B cell (primary cell): ENCODE measurements at regions not wholly inside any gene's neighbourhood (a gene's known extent, or its start where the extent isn't known, plus 50 kb on each side); places are given as distances from the start of the nearest gene placed in this dataset.

Experiments
- ATAC-seq: fragments of 200-7000 bp; cut with Tn5 transposase; one replicate; pipeline ENCODE4 v1.10.0; 2021; ENCODE audit warnings: low read depth, mild to moderate bottlenecking, moderate number of reproducible peaks, moderate library complexity
- CTCF ChIA-PET: fragments of 350-600 bp; sonication (Branson Sonifier 250); formaldehyde crosslinking; loops from one replicate; lab custom pipeline; 2021; ENCODE audit warnings: antibody characterized with exemption, inconsistent platforms; lab: Charles Lee
- POLR2A ChIA-PET: fragments of 350-600 bp; sonication (Branson Sonifier 250); formaldehyde crosslinking; loops from one replicate; lab custom pipeline; 2021; ENCODE audit warnings: antibody characterized with exemption; lab: Charles Lee
- DNase-seq: peaks from one replicate; pipeline ENCODE4 v3.0.0; 2013
- H2AFZ ChIP-seq: 2 replicates; pipeline ENCODE4 v1.6.1; 2012; ENCODE audit warnings: mild to moderate bottlenecking, low read depth, low read length; ENCODE audit not compliant: insufficient read depth, poor library complexity, severe bottlenecking
- H3K27ac ChIP-seq, 2 donors: 1 replicate in 1 of 2; 2 replicates in 1 of 2; pipeline ENCODE4 v1.5.1; 2012 to 2013; ENCODE audit warnings: low read length in 2 of 2, mild to moderate bottlenecking in 2 of 2, moderate library complexity in 1 of 2
- H3K27me3 ChIP-seq, 4 experiments: fragments of 200-600 bp in 1 of 4; sonication (generic) in 1 of 4; replicated peaks in 1 of 4; 1 replicate in 2 of 4; 2 replicates in 2 of 4; pipeline versions ENCODE4 v1.6.1 to v1.7.0; 2013 to 2016; ENCODE audit warnings: low read length in 3 of 4, mild to moderate bottlenecking in 2 of 4, mixed read lengths in 1 of 4, moderate library complexity in 1 of 4; ENCODE audit not compliant: insufficient read depth in 4 of 4, control insufficient read depth in 3 of 4; ENCODE audit errors: control extremely low read depth in 1 of 4
- H3K36me3 ChIP-seq, 2 experiments: replicated peaks in 1 of 2; 1 replicate in 1 of 2; 2 replicates in 1 of 2; pipeline versions ENCODE4 v1.6.1 to v1.7.1; 2013; ENCODE audit warnings: low read length in 1 of 2; ENCODE audit not compliant: insufficient read depth in 2 of 2, control insufficient read depth in 1 of 2; ENCODE audit errors: control extremely low read depth in 1 of 2, extremely low read depth in 1 of 2
- H3K4me1 ChIP-seq, 2 donors: fragments of 200-600 bp in 1 of 2; sonication (generic) in 1 of 2; 1 replicate in 1 of 2; 2 replicates in 1 of 2; pipeline versions ENCODE4 v1.5.1 to v1.6.1; 2013 to 2017; ENCODE audit warnings: low read length in 2 of 2; ENCODE audit not compliant: control insufficient read depth in 2 of 2, insufficient read depth in 2 of 2
- H3K4me2 ChIP-seq: replicated peaks from 2 replicates; pipeline ENCODE3; 2012; ENCODE audit warnings: mild to moderate bottlenecking, low read depth, low read length; ENCODE audit not compliant: poor library complexity, severe bottlenecking
- H3K4me3 ChIP-seq, 5 experiments: fragments of 200-600 bp in 1 of 5; sonication (generic) in 1 of 5; 1 replicate in 3 of 5; 2 replicates in 2 of 5; pipeline versions ENCODE4 v1.5.1 to v1.7.0; 2011 to 2016; ENCODE audit warnings: low read length in 4 of 5, mild to moderate bottlenecking in 4 of 5, low read depth in 2 of 5, control low read depth in 1 of 5, moderate library complexity in 1 of 5; ENCODE audit not compliant: insufficient read depth in 1 of 5; ENCODE audit errors: control extremely low read depth in 1 of 5, extremely low read depth in 1 of 5
- H3K79me2 ChIP-seq: fragments of 200-600 bp; sonication (generic); one replicate; pipeline ENCODE4 v1.6.0; 2016; ENCODE audit warnings: low read length; ENCODE audit not compliant: control insufficient read depth, insufficient read depth
- H3K9ac ChIP-seq: fragments of 200-600 bp; sonication (generic); 2 replicates; pipeline ENCODE4 v1.6.1; 2017; ENCODE audit warnings: mild to moderate bottlenecking, low read length, moderate library complexity
- H3K9me3 ChIP-seq, 3 donors: one replicate each; pipeline versions ENCODE4 v1.6.1 to v1.7.1; 2013; ENCODE audit warnings: low read length in 2 of 3; ENCODE audit not compliant: control insufficient read depth in 2 of 3, insufficient read depth in 1 of 3; ENCODE audit errors: control extremely low read depth in 1 of 3
- H4K20me1 ChIP-seq: 2 replicates; pipeline ENCODE4 v1.6.0; 2012; ENCODE audit warnings: mild to moderate bottlenecking, low read length; ENCODE audit not compliant: insufficient read depth, control insufficient read depth, poor library complexity, severe bottlenecking
- H3K27ac Mint-ChIP-seq: one replicate; pipeline ENCODE4 v1.8.0; 2021; ENCODE audit warnings: mixed read lengths
- H3K27me3 Mint-ChIP-seq: one replicate; pipeline ENCODE4 v1.8.0; 2021; ENCODE audit warnings: mixed read lengths
- H3K4me1 Mint-ChIP-seq: one replicate; pipeline ENCODE4 v1.8.0; 2021; ENCODE audit warnings: mixed read lengths
- H3K4me3 Mint-ChIP-seq: one replicate; pipeline ENCODE4 v1.8.0; 2021; ENCODE audit warnings: mixed read lengths
- H3K9me3 Mint-ChIP-seq: one replicate; pipeline ENCODE4 v1.8.0; 2022; ENCODE audit warnings: mixed read lengths; ENCODE audit not compliant: insufficient read depth
- CTCF ChIP-seq: fragments of 200-600 bp; IDR thresholded peaks from one replicate; pipeline ENCODE4 v1.8.0; 2022; ENCODE audit warnings: antibody characterized with exemption, mild to moderate bottlenecking
- EZH2 ChIP-seq: IDR thresholded peaks from 2 replicates; pipeline ENCODE4 v1.6.1; 2012; ENCODE audit warnings: borderline replicate concordance, low read depth, mild to moderate bottlenecking, moderate library complexity, low read length; ENCODE audit not compliant: insufficient read depth, poor library complexity, severe bottlenecking
- WGBS: methylation state at CpG from one replicate; pipeline ENCODE4 v1.1.5; 2013; ENCODE audit warnings: missing lambda C conversion rate; ENCODE audit not compliant: insufficient coverage; 5-methylcytosine and 5-hydroxymethylcytosine counted together
- intact Hi-C: fragments of 100-400 bp; cut with micrococcal nuclease; formaldehyde crosslinking; loops from one replicate; pipeline ENCODE4 v1.10.0; 2022

- WGBS, result 60% methylated on average over 1 of the region's 3 CpGs
- Histone ChIP-seq H3K27ac (no peak overlapping the region), H3K36me3 (no peaks in the 10 kb centered on the region), H3K27me3 (no peaks in the 10 kb centered on the region), H3K4me2 (no peak overlapping the region), H3K79me2 (no peaks in the 10 kb centered on the region), H4K20me1 (no peaks in the 10 kb centered on the region), H3K4me1 (no peaks in the 10 kb centered on the region), H3K9me3 (no peaks in the 10 kb centered on the region), H3K4me3 (no peak overlapping the region), H2AFZ (no peak overlapping the region), H3K9ac (no peak overlapping the region)
- ATAC-seq, result no peak
- no peak for DNase-seq
- no peak for TF ChIP-seq EZH2
- no peak for TF ChIP-seq CTCF
- peaks cover 3% of the 10 kb centered on the region for H3K27me3 Mint-ChIP-seq
- H3K4me3 Mint-ChIP-seq, result no peak overlapping the region
- intact Hi-C loops, result no loop called here
- ChIA-PET CTCF (interaction anchor here (0.9 kb wide), 1 partner anchor 8 kb away, joined by 3 read pairs; no protein-coding TSS in a partner anchor), POLR2A (no interaction called here)
- no peaks in the 10 kb centered on the region for H3K4me1 Mint-ChIP-seq
- no peak overlapping the region for H3K27ac Mint-ChIP-seq
- H3K9me3 Mint-ChIP-seq, result no peaks in the 10 kb centered on the region
Observed at GRCh38 chr1:193806079-193807048, 620.0 kb upstream of the B3GALT2 start.

GRCh38 chr1:193799948-193800690 is 613.7 kb upstream of the B3GALT2 start:
- ChIA-PET POLR2A (no interaction called here), CTCF (interaction anchor here (0.6 kb wide), 1 partner anchor 882 kb away, joined by 3 read pairs; no protein-coding TSS in a partner anchor)
- no peak for DNase-seq
- no peak overlapping the region for H3K4me2 ChIP-seq
- no peak overlapping the region for H3K9ac ChIP-seq
- H3K36me3 ChIP-seq, result no peaks in the 10 kb centered on the region
- H3K4me3 Mint-ChIP-seq, result no peak overlapping the region
- H3K27ac ChIP-seq, result no peak overlapping the region
- TF ChIP-seq CTCF, result no peak
- no peak for TF ChIP-seq EZH2
- no peak overlapping the region for H3K4me3 ChIP-seq
- no peaks in the 10 kb centered on the region for H3K4me1 Mint-ChIP-seq
- H3K4me1 ChIP-seq, result no peaks in the 10 kb centered on the region
- no peaks in the 10 kb centered on the region for H3K79me2 ChIP-seq
- no peaks in the 10 kb centered on the region for H3K9me3 Mint-ChIP-seq
- H3K27me3 ChIP-seq, result no peaks in the 10 kb centered on the region
- intact Hi-C loops, result no loop called here
- no peak for ATAC-seq
- peaks cover 3% of the 10 kb centered on the region for H3K27me3 Mint-ChIP-seq
- no peak overlapping the region for H3K27ac Mint-ChIP-seq
- peaks cover 0 to 1% (median 0%) of the 10 kb centered on the region in 3 donors for H3K9me3 ChIP-seq
- no peaks in the 10 kb centered on the region for H4K20me1 ChIP-seq
- 91% methylated on average over 1 of the region's 6 CpGs for WGBS
- no peak overlapping the region for H2AFZ ChIP-seq
